Thyroid gland (tissue), 4 donors: ENCODE measurements at regions not wholly inside any gene's neighbourhood (a gene's known extent, or its start where the extent isn't known, plus 50 kb on each side); places are given as distances from the start of the nearest gene placed in this dataset.

Source experiments
- CTCF ChIP-seq, 6 experiments: fragments of 200-600 bp in 3 of 6; fragments of 450-650 bp in 3 of 6; sonication (generic) in 3 of 6; IDR thresholded peaks; one replicate each; pipeline ENCODE4 v1.5.1; 2016 to 2019; ENCODE audit warnings: antibody characterized with exemption in 6 of 6, mild to moderate bottlenecking in 2 of 6, inconsistent platforms in 1 of 6, moderate library complexity in 1 of 6
- POLR2A ChIP-seq, 2 donors: fragments of 450-650 bp; IDR thresholded peaks; one replicate each; pipeline ENCODE4 v1.6.1; 2017; ENCODE audit warnings: antibody characterized with exemption in 2 of 2, mild to moderate bottlenecking in 2 of 2, moderate library complexity in 1 of 2

- TF ChIP-seq CTCF (IDR thresholded peaks at IDR 0.05), result no peak
- no peak for TF ChIP-seq POLR2A (IDR thresholded peaks at IDR 0.05)
Observed at GRCh38 chr6:81262656-81263055, 489.8 kb downstream of the TENT5A start.
